ENCODE measurements at regions not wholly inside any gene's neighbourhood (a gene's known extent, or its start where the extent isn't known, plus 50 kb on each side); places are given as distances from the start of the nearest gene placed in this dataset.

GRCh38 chr9:78607853-78608252, 310.9 kb downstream of the PSAT1 start:
- no peak for TF ChIP-seq CTCF (IDR thresholded peaks at IDR 0.05)
- no peak for TF ChIP-seq POLR2AphosphoS5 (IDR thresholded peaks at IDR 0.05)
- TF ChIP-seq EP300 (IDR thresholded peaks at IDR 0.05) = no peak
